ENCODE measurements at regions not wholly inside any gene's neighbourhood (a gene's known extent, or its start where the extent isn't known, plus 50 kb on each side); places are given as distances from the start of the nearest gene placed in this dataset.

DNA sequence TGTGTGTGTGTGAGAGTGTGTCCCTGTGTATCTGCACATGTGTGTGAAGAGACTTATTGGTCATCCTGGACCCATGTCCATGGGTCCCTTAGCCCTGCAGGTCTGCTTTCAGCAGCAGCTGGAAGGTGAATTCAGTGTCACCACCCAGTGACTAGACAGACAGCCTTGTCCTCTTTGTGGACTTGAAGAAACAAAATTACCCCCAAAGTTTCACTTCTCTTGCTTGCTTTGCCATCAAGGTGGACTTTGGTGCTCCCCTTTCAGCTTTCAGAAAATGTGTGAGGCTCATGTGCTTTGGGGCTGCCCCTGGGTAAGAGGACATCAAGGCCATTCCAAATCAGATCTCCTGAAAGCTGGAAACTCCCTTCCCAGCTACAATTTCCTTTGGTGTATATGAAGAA, 1063.8 kb downstream of the BCL11B start:
- Histone ChIP-seq H3K4me3 (no peak overlapping the region), H3K36me3 (ENCODE audit: control insufficient read depth in 4 of 4, insufficient read depth in 4 of 4, low read length in 4 of 4) (no peaks in the 10 kb centered on the region), H3K9ac (ENCODE audit: insufficient read depth in 1 of 2, low read length in 2 of 2) (no peak overlapping the region), H3K4me1 (ENCODE audit: control insufficient read depth in 5 of 5, insufficient read depth in 5 of 5, low read length in 5 of 5) (no peaks in the 10 kb centered on the region), H3K27me3 (ENCODE audit: control insufficient read depth in 3 of 3, insufficient read depth in 3 of 3, low read length in 2 of 3) (peaks cover 0 to 2% (median 0%) of the 10 kb centered on the region in 3 donors), H3K27ac (ENCODE audit: low read depth in 1 of 2, low read length in 1 of 2) (no peak overlapping the region), H3K9me3 (ENCODE audit: control insufficient read depth in 4 of 4, insufficient read depth in 3 of 4, low read length in 3 of 4) (peaks cover 0 to 5% (median 0%) of the 10 kb centered on the region in 4 donors)
- TF ChIP-seq, protein P1, sequence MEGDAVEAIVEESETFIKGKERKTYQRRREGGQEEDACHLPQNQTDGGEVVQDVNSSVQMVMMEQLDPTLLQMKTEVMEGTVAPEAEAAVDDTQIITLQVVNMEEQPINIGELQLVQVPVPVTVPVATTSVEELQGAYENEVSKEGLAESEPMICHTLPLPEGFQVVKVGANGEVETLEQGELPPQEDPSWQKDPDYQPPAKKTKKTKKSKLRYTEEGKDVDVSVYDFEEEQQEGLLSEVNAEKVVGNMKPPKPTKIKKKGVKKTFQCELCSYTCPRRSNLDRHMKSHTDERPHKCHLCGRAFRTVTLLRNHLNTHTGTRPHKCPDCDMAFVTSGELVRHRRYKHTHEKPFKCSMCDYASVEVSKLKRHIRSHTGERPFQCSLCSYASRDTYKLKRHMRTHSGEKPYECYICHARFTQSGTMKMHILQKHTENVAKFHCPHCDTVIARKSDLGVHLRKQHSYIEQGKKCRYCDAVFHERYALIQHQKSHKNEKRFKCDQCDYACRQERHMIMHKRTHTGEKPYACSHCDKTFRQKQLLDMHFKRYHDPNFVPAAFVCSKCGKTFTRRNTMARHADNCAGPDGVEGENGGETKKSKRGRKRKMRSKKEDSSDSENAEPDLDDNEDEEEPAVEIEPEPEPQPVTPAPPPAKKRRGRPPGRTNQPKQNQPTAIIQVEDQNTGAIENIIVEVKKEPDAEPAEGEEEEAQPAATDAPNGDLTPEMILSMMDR (IDR thresholded peaks at IDR 0.05; ENCODE audit: control extremely low read depth, extremely low read depth) = no peak
- ATAC-seq (ENCODE audit: insufficient read depth, low FRiP score) = no peak
- no peak for DNase-seq

DNA sequence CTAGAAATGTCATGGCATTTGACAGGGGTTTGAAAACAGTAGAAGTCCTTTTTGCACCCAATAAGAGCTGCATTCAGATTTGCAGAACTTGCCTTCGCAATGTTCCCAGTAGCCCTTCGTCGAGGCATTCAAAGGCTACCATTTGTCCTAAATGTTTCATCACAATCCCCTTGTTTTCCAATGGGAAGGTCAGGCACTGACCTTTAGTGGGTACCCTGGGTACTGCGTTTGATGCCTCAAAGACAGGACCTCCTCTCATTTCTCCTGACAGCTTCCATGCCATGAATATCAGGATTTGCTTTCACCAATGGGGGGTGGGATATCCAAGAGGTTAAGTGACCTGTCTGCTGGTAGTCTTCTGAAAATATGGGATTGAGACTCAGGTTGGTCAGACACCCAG, 1063.1 kb downstream of the BCL11B start:
- Histone ChIP-seq H3K9ac (ENCODE audit: insufficient read depth in 1 of 2, low read length in 2 of 2) (no peak overlapping the region), H3K27me3 (ENCODE audit: control insufficient read depth in 3 of 3, insufficient read depth in 3 of 3, low read length in 2 of 3) (peaks cover 0 to 2% (median 0%) of the 10 kb centered on the region in 3 donors), H3K4me3 (no peak overlapping the region), H3K4me1 (ENCODE audit: control insufficient read depth in 5 of 5, insufficient read depth in 5 of 5, low read length in 5 of 5) (no peaks in the 10 kb centered on the region), H3K27ac (ENCODE audit: low read depth in 1 of 2, low read length in 1 of 2) (no peak overlapping the region), H3K9me3 (ENCODE audit: control insufficient read depth in 4 of 4, insufficient read depth in 3 of 4, low read length in 3 of 4) (peaks cover 0 to 5% (median 0%) of the 10 kb centered on the region in 4 donors), H3K36me3 (ENCODE audit: control insufficient read depth in 4 of 4, insufficient read depth in 4 of 4, low read length in 4 of 4) (no peaks in the 10 kb centered on the region)
- DNase-seq = no peak
- TF ChIP-seq, protein P1 (IDR thresholded peaks at IDR 0.05; ENCODE audit: control extremely low read depth, extremely low read depth) = no peak
- 77 to 91% methylated on average over 4 of the region's 4 CpGs for WGBS, 2 donors
- ATAC-seq (ENCODE audit: insufficient read depth, low FRiP score) = no peak

DNA sequence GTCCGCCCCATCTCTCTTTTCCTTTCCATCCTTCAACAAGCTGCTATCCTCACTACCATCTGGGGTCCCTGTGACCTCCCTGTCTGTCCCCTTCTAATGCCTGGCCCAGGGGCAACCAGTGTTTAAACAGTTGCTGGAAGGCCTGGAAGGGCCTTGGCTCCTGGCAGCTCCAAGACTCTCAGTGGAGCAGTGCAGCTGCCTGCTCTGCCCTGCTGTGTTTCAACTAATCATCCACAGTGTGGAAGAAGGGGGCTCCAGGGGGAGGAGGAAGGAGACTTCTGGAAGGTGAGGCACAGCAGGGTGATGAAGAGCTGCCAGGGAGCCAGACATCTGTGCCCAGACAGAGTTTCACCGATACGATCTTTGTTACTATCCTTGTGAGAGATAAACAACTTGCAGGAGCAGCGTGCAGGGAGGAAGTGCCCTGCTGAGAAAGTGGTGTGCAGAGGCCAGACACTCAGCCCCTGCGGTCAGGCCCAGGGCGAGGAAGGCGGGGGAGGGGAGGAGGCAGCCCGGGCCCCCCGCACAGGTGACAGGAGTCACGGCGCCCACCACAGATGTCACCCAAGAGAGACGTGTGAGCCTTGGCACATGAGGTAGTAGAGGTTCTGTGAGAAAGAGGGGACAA, 1061.8 kb downstream of the BCL11B start:
- Histone ChIP-seq H3K36me3 (ENCODE audit: control insufficient read depth in 4 of 4, insufficient read depth in 4 of 4, low read length in 4 of 4) (no peaks in the 10 kb centered on the region), H3K4me1 (ENCODE audit: control insufficient read depth in 5 of 5, insufficient read depth in 5 of 5, low read length in 5 of 5) (no peaks in the 10 kb centered on the region), H3K27me3 (ENCODE audit: control insufficient read depth in 3 of 3, insufficient read depth in 3 of 3, low read length in 2 of 3) (no peaks in the 10 kb centered on the region), H3K9me3 (ENCODE audit: control insufficient read depth in 4 of 4, insufficient read depth in 3 of 4, low read length in 3 of 4) (peaks cover 0 to 3% (median 0%) of the 10 kb centered on the region in 4 donors), H3K27ac (ENCODE audit: low read depth in 1 of 2, low read length in 1 of 2) (no peak overlapping the region), H3K4me3 (no peak overlapping the region), H3K9ac (ENCODE audit: insufficient read depth in 1 of 2, low read length in 2 of 2) (no peak overlapping the region)
- DNase-seq = no peak
- TF ChIP-seq, protein P1 (IDR thresholded peaks at IDR 0.05; ENCODE audit: control extremely low read depth, extremely low read depth) = no peak
- no peak for ATAC-seq (ENCODE audit: insufficient read depth, low FRiP score)
- whole genome bisulfite sequencing, 2 donors = 27 to 31% methylated on average over 12 of the region's 12 CpGs

DNA sequence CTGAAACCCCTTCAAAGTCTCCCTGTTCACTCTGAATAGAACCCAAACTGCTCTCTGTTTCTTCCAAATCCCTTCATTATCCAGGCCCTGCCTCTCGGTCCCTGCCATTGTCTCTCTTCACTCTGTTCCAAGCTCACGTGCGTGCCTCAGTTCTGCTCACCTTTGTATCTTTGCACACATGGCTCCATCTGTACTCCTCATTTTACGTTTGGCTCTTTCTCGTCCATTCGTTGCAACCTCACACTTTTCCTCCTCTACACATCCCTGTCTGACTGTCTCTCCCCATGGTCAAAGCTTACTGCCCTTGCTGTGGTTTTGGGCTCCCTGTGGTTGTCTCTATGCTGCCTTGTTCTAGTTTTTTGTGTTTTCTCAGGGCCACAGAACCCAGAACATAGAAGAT, 1054.5 kb downstream of the BCL11B start:
- TF ChIP-seq, protein P1 (IDR thresholded peaks at IDR 0.05; ENCODE audit: control extremely low read depth, extremely low read depth) = no peak
- no peaks in the 10 kb centered on the region for H3K4me1 ChIP-seq (ENCODE audit: control insufficient read depth in 5 of 5, insufficient read depth in 5 of 5, low read length in 5 of 5)
- no peak overlapping the region for H3K9ac ChIP-seq (ENCODE audit: insufficient read depth in 1 of 2, low read length in 2 of 2)
- no peak overlapping the region for H3K4me3 ChIP-seq
- no peak for DNase-seq
- 85 to 86% methylated on average over 6 of the region's 6 CpGs for WGBS, 2 donors
- H3K36me3 ChIP-seq (ENCODE audit: control insufficient read depth in 4 of 4, insufficient read depth in 4 of 4, low read length in 4 of 4) = no peaks in the 10 kb centered on the region
- H3K27ac ChIP-seq (ENCODE audit: low read depth in 1 of 2, low read length in 1 of 2) = no peak overlapping the region
- peaks cover 0 to 2% (median 0%) of the 10 kb centered on the region in 4 donors for H3K9me3 ChIP-seq (ENCODE audit: control insufficient read depth in 4 of 4, insufficient read depth in 3 of 4, low read length in 3 of 4)
- ATAC-seq (ENCODE audit: insufficient read depth, low FRiP score) = no peak
- H3K27me3 ChIP-seq (ENCODE audit: control insufficient read depth in 3 of 3, insufficient read depth in 3 of 3, low read length in 2 of 3) = peaks cover 0 to 10% (median 0%) of the 10 kb centered on the region in 3 donors

All from lung (tissue), 11 donors.